ENCODE measurements at regions not wholly inside any gene's neighbourhood (a gene's known extent, or its start where the extent isn't known, plus 50 kb on each side); places are given as distances from the start of the nearest gene placed in this dataset.

DNA sequence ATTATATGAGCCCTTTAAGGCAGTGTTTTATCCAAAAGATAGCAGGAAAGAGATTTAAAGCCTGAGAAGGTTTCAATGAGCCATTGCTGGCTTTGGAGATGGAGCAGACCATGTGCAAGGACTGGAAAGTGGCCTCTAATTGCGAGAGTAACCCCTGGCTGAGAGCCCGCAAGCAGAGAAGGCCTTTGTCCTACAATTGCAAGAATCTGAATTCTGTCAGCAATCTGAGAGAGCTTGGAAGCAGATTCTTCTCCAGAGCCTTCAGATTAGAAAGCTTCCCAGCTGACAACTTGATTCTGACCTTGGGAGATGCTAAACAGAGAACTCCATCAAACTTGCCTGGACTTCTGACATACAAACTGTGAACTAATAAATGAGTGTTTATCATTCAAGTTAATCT lies 528.7 kb upstream of the KLF12 start (continued):
- no peak for TF ChIP-seq ZNF407 (CRISPR knock-in tag; IDR thresholded peaks at IDR 0.05; ENCODE audit: not compliant biosample characterization)

DNA sequence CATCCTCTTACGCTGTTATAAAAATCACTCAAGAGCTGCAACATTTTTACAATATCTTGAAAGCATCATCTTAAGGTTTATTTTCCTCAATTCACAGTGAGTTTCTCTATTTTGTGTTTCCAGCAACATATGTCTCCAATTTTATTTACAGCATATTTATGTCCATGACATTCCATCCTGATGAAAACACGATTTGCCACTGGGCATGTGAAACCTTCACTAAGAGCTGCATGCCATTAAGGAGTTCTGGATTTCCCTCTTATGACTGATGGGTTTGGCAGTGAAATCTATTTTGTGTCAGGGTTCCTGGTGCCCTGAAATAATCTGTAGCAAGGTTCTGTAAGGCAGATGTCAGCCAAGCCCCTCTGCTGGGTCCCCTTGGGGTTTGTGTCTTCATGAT lies 527.6 kb upstream of the KLF12 start:
- Histone ChIP-seq H3K27me3 (ENCODE audit: control insufficient read depth in 1 of 2, insufficient read depth in 2 of 2, low read length in 2 of 2) (no peaks in the 10 kb centered on the region), H3K27ac (ENCODE audit: extremely low read length, insufficient read depth, low read length) (no peak overlapping the region), H3K4me3 (replicated peaks in 1 of 3; ENCODE audit: insufficient read depth in 1 of 3, low read depth in 2 of 3, low read length in 3 of 3) (no peak overlapping the region), H3K36me3 (replicated peaks in 1 of 2; ENCODE audit: control insufficient read depth in 1 of 2, insufficient read depth in 2 of 2, low read length in 2 of 2) (no peaks in the 10 kb centered on the region), H3K4me1 (ENCODE audit: insufficient read depth, low read length) (no peaks in the 10 kb centered on the region), H3K9me3 (ENCODE audit: low read length) (no peaks in the 10 kb centered on the region), H3K79me2 (ENCODE audit: insufficient read depth, low read length) (no peaks in the 10 kb centered on the region), H3K9ac (ENCODE audit: insufficient read depth, low read depth, low read length) (no peak overlapping the region), H2AFZ (ENCODE audit: low read length) (no peak overlapping the region), H3K4me2 (ENCODE audit: low read depth, low read length) (no peak overlapping the region), H4K20me1 (ENCODE audit: insufficient read depth, low read length) (no peaks in the 10 kb centered on the region)
- FAIRE-seq (no peak), ATAC-seq (no peak), DNase-seq (ENCODE audit: low spot score) (no peak)
- no peak for TF ChIP-seq ZNF850 (CRISPR knock-in tag; conservative IDR thresholded peaks at IDR 0.05)
- no peak for TF ChIP-seq ZNF225 (CRISPR knock-in tag; IDR thresholded peaks at IDR 0.05)
- no peak for TF ChIP-seq ZNF282 (IDR thresholded peaks at IDR 0.05; ENCODE audit: partially characterized antibody)
- no peak for TF ChIP-seq ZNF354B (CRISPR knock-in tag; IDR thresholded peaks at IDR 0.05)
- no peak for TF ChIP-seq ZNF737 (CRISPR knock-in tag; IDR thresholded peaks at IDR 0.05; ENCODE audit: borderline replicate concordance)
- in situ Hi-C loops (cut with HindIII; ENCODE audit: extremely low pct_ligation_motif_present, low pct_unique_long_range_greater_than_20kb) (no loop called here), intact Hi-C loops (cut with micrococcal nuclease; ENCODE audit: unreplicated experiment) (no loop called here)
- CTCF ChIA-PET (ENCODE audit: low intra/inter-chr PET ratio, low total read pairs): no interaction called here
- POLR2A ChIA-PET: no interaction called here
- 18% methylated on average over 2 of the region's 2 CpGs for WGBS (ENCODE audit: low lambda C conversion rate)
- no TSS peak for BruUV-seq (replicated peaks)
